Osteoblast (primary cell): ENCODE measurements at regions not wholly inside any gene's neighbourhood (a gene's known extent, or its start where the extent isn't known, plus 50 kb on each side); places are given as distances from the start of the nearest gene placed in this dataset.
A peak's percentile ranks its signal among the peaks of the same experiment; 100 is the strongest.

Source experiments
- DNase-seq: peaks from one replicate; pipeline ENCODE4 v3.0.0; 2011; ENCODE audit warnings: low spot score, mixed read lengths; ENCODE audit not compliant: insufficient read length; ENCODE audit errors: missing footprints
- H2AFZ ChIP-seq: 2 replicates; pipeline ENCODE4 v1.6.0; 2011; ENCODE audit warnings: mild to moderate bottlenecking, low read length
- H3K27ac ChIP-seq: 2 replicates; pipeline ENCODE4 v1.5.1; 2011; ENCODE audit warnings: mild to moderate bottlenecking, low read depth, low read length, moderate library complexity
- H3K27me3 ChIP-seq: 2 replicates; pipeline ENCODE4 v1.6.0; 2012; ENCODE audit warnings: mild to moderate bottlenecking, control low read depth, inconsistent platforms, low read length, moderate library complexity; ENCODE audit not compliant: insufficient read depth
- H3K36me3 ChIP-seq: 2 replicates; pipeline ENCODE4 v1.5.1; 2011; ENCODE audit warnings: mild to moderate bottlenecking, low read length, control low read depth, moderate library complexity; ENCODE audit not compliant: insufficient read depth
- H3K4me1 ChIP-seq: 2 replicates; pipeline ENCODE4 v1.5.1; 2011; ENCODE audit warnings: mild to moderate bottlenecking, low read length, control low read depth, moderate library complexity; ENCODE audit not compliant: insufficient read depth
- H3K4me2 ChIP-seq: 2 replicates; pipeline ENCODE4 v1.6.0; 2011; ENCODE audit warnings: mild to moderate bottlenecking, low read length; ENCODE audit not compliant: insufficient read depth
- H3K4me3 ChIP-seq: fragments of 200-600 bp; sonication (generic); 3 replicates; pipeline ENCODE4 v1.5.1; 2012; ENCODE audit warnings: mild to moderate bottlenecking, low read length, inconsistent platforms; ENCODE audit not compliant: insufficient read depth
- H3K79me2 ChIP-seq: 2 replicates; pipeline ENCODE4 v1.6.0; 2012; ENCODE audit warnings: mild to moderate bottlenecking, low read length, control low read depth, inconsistent platforms; ENCODE audit not compliant: insufficient read depth
- H3K9me3 ChIP-seq: 2 replicates; pipeline ENCODE4 v1.5.1; 2011; ENCODE audit warnings: low read depth, low read length, control low read depth
- H4K20me1 ChIP-seq: 2 replicates; pipeline ENCODE4 v1.6.0; 2012; ENCODE audit warnings: mild to moderate bottlenecking, low read length, control low read depth; ENCODE audit not compliant: insufficient read depth
- CTCF ChIP-seq: IDR thresholded peaks from 2 replicates; pipeline ENCODE4 v1.5.1; 2011; ENCODE audit warnings: mild to moderate bottlenecking, low read depth, low read length, moderate library complexity; ENCODE audit errors: extremely low read depth

GRCh38 chr5:69004676-69005075 lies 89.1 kb upstream of the SLC30A5 start:
- TF ChIP-seq CTCF = no peak
- no peak overlapping the region for H3K4me3 ChIP-seq
- H3K9me3 ChIP-seq = no peaks in the 10 kb centered on the region
- H3K4me1 ChIP-seq = no peaks in the 10 kb centered on the region
- no peak overlapping the region for H3K4me2 ChIP-seq
- no peaks in the 10 kb centered on the region for H3K79me2 ChIP-seq
- DNase-seq = no peak
- no peak overlapping the region for H2AFZ ChIP-seq
- no peaks in the 10 kb centered on the region for H3K36me3 ChIP-seq
- peaks cover 4% of the 10 kb centered on the region for H3K27me3 ChIP-seq
- H4K20me1 ChIP-seq = no peaks in the 10 kb centered on the region
- H3K27ac ChIP-seq = no peak overlapping the region

DNA sequence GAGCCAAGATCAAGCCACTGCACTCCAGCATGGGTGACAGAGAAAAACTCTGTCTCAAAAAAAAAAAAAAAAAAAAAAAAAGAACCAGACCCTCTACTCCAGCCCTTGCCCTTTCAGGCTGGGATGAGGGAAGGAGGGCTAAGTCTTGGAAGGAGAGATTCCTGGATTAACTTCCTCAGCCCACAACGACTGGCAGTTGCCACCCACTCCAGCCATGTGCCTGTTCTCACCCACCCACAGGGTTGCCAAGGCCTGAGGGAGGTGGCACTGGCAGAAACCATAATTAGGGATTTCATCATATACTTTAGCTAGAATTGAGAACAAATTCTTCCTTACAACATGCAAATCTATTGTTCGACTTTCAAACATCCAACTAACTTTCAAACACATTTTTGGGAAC lies 87.8 kb upstream of the SLC30A5 start:
- H3K27me3 ChIP-seq = peaks cover 7% of the 10 kb centered on the region
- H3K4me3 ChIP-seq = no peak overlapping the region
- DNase-seq = no peak
- no peak overlapping the region for H3K27ac ChIP-seq
- H3K9me3 ChIP-seq = no peaks in the 10 kb centered on the region
- H3K4me2 ChIP-seq = no peak overlapping the region
- no peaks in the 10 kb centered on the region for H3K79me2 ChIP-seq
- no peaks in the 10 kb centered on the region for H4K20me1 ChIP-seq
- no peak overlapping the region for H2AFZ ChIP-seq
- no peak for TF ChIP-seq CTCF
- H3K36me3 ChIP-seq = no peaks in the 10 kb centered on the region
- no peaks in the 10 kb centered on the region for H3K4me1 ChIP-seq

- no peaks in the 10 kb centered on the region for H3K79me2 ChIP-seq
- no peaks in the 10 kb centered on the region for H3K36me3 ChIP-seq
- H4K20me1 ChIP-seq = no peaks in the 10 kb centered on the region
- DNase-seq = no peak
- H3K27me3 ChIP-seq = peaks cover 7% of the 10 kb centered on the region
- TF ChIP-seq CTCF = no peak
- H2AFZ ChIP-seq = no peak overlapping the region
- H3K4me1 ChIP-seq = no peaks in the 10 kb centered on the region
- H3K4me2 ChIP-seq = no peak overlapping the region
- H3K9me3 ChIP-seq = no peaks in the 10 kb centered on the region
- no peak overlapping the region for H3K27ac ChIP-seq
- no peak overlapping the region for H3K4me3 ChIP-seq
These were observed 86.7 kb upstream of the SLC30A5 start for GRCh38 chr5:69007163-69007562.

- no peaks in the 10 kb centered on the region for H3K9me3 ChIP-seq
- DNase-seq = peak; percentile 88
- H3K4me1 ChIP-seq = no peaks in the 10 kb centered on the region
- H3K27me3 ChIP-seq = peaks cover 7% of the 10 kb centered on the region
- H3K27ac ChIP-seq = no peak overlapping the region
- TF ChIP-seq CTCF = peak; percentile 82
- no peaks in the 10 kb centered on the region for H3K79me2 ChIP-seq
- no peak overlapping the region for H3K4me2 ChIP-seq
- no peaks in the 10 kb centered on the region for H4K20me1 ChIP-seq
- H3K36me3 ChIP-seq = no peaks in the 10 kb centered on the region
- H3K4me3 ChIP-seq = no peak overlapping the region
- no peak overlapping the region for H2AFZ ChIP-seq
These were observed 86.0 kb upstream of the SLC30A5 start for GRCh38 chr5:69007726-69008368.
